ENCODE measurements at regions not wholly inside any gene's neighbourhood (a gene's known extent, or its start where the extent isn't known, plus 50 kb on each side); places are given as distances from the start of the nearest gene placed in this dataset.
A peak's percentile ranks its signal among the peaks of the same experiment; 100 is the strongest.
"Not testable (repeated sequence)": the region's sequence is repeated elsewhere in the genome, so short reads cannot be mapped to it uniquely, and the experiment has no call there.

DNA sequence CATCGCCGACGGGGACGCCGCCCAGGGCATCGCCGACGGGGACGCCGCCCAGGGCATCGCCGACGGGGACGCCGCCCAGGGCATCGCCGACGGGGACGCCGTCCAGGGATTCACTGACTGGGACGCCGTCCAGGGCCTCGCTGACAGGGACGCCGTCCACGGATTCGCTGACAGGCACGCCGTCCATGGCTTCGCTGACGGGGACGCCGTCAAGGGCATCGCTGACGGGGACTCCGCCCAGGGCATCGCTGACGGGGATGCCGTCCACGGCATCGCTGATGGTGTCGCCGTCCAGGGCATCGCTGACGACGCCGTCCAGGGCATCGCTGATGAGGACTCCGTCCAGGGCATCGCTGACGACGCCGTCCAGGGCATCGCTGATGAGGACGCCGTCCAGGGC is 947.2 kb downstream of the TUBA3C start:
- H3K27ac Mint-ChIP-seq (ENCODE audit: low read depth); ATAC-seq (replicated peaks; ENCODE audit: extremely low read depth, poor library complexity, severe bottlenecking); H3K9me3 Mint-ChIP-seq; H3K4me3 Mint-ChIP-seq; H3K4me1 Mint-ChIP-seq; DNase-seq (ENCODE audit: low spot score in 2 of 2); H3K27me3 Mint-ChIP-seq; H3K36me3 Mint-ChIP-seq (ENCODE audit: insufficient read depth): not testable (repeated sequence)

DNA sequence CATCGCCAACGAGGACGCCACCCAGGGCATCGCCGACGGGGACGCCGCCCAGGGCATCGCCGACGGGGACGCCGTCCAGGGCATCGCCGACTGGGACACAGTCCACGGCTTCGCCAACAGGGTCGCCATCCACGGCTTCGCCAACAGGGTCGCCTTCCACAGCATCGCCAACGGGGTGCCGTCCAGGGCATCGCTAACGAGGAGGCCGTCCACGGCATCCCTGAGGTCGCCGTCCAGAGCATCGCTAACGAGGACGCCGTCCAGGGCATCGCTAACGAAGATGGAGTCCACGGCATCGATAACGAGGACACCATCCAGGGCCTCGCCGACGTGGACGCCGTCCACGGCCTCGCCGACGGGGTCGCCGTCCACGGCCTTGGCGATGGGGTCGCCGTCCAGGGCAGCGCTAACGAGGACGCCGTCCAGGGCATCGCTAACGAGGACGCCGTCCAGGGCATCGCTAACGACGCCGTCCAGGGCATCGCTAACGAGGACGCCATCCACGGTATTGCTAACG is 947.8 kb downstream of the TUBA3C start:
- ATAC-seq (replicated peaks; ENCODE audit: extremely low read depth, poor library complexity, severe bottlenecking) (no peak), DNase-seq (ENCODE audit: low spot score in 2 of 2) (no peak)
- H3K27ac Mint-ChIP-seq (ENCODE audit: low read depth): no peak overlapping the region
- no peaks in the 10 kb centered on the region for H3K4me1 Mint-ChIP-seq
- H3K27me3 Mint-ChIP-seq: no peaks in the 10 kb centered on the region
- H3K36me3 Mint-ChIP-seq (ENCODE audit: insufficient read depth): no peaks in the 10 kb centered on the region
- no peaks in the 10 kb centered on the region for H3K9me3 Mint-ChIP-seq
- H3K4me3 Mint-ChIP-seq: no peak overlapping the region

DNA sequence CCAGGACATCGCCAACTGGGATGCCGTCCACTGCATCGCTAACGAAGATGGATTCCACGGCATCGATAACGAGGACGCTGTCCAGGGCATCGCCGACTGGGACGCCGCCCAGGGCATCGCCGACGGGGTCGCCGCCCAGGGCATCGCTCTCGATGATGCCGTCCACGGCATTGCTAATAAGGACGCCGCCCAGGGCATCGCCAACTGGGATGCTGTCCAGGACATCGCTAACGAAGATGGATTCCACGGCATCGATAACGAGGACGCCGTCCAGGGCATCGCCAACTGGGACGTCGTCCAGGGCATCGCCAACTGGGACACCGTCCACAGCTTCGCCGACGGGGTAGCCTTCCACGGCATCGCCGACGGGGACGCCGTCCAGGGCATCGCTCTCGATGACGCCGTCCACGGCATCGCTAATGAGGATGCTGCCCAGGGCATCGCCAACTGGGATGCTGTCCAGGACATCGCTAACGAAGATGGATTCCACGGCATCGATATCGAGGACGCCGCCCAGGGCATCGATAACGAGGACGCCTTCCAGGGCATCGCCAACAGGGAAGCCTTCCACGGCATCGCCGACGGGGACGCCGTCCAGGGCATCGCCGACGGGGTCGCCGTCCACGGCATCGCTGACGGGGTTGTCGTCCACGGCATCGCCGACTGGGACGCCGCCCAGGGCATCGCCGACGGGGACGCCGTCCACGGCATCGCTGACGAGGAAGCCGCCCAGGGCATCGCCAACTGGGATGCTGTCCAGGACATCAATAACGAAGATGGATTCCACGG is 948.4 kb downstream of the TUBA3C start:
- DNase-seq (ENCODE audit: low spot score in 2 of 2) (no peak), ATAC-seq (replicated peaks; ENCODE audit: extremely low read depth, poor library complexity, severe bottlenecking) (no peak)
- Mint-ChIP-seq H3K4me3 (no peak overlapping the region), H3K27ac (ENCODE audit: low read depth) (no peak overlapping the region), H3K4me1 (no peaks in the 10 kb centered on the region), H3K27me3 (no peaks in the 10 kb centered on the region), H3K36me3 (ENCODE audit: insufficient read depth) (no peaks in the 10 kb centered on the region), H3K9me3 (no peaks in the 10 kb centered on the region)

DNA sequence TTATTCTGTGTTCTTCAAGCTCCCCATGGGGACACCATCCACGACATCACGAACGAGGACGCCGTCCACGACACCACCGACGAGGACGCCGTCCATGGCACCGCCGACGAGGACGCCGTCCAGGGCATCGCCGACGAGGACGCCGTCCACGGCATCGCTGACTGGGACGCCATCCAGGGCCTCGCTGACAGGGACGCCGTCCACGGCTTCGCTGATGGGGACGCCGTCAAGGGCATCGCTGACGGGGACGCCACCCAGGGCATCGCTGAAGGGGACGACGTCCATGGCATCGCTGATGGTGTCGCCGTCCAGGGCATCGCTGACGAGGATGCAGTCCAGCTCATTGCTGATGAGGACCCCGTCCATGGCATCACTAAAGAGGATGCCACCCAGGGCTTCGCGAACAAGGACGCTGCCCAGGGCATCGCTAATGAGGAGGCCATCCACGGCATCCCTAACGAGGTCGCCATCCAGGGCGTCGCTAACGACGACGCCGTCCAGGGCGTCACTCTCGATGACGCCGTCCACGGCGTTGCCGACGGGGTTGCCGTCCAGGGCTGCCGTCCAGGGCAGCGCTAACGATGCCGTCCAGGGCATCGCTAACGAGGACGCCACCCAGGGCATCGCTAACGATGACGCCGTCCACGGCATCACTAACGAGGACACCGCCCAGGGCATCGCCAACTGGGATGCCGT is 949.2 kb downstream of the TUBA3C start:
- Mint-ChIP-seq H3K4me1 (no peaks in the 10 kb centered on the region), H3K36me3 (ENCODE audit: insufficient read depth) (no peaks in the 10 kb centered on the region), H3K27me3 (no peaks in the 10 kb centered on the region), H3K9me3 (no peaks in the 10 kb centered on the region), H3K27ac (ENCODE audit: low read depth) (no peak overlapping the region), H3K4me3 (no peak overlapping the region)
- DNase-seq (ENCODE audit: low spot score in 2 of 2) (no peak), ATAC-seq (replicated peaks; ENCODE audit: extremely low read depth, poor library complexity, severe bottlenecking) (no peak)

DNA sequence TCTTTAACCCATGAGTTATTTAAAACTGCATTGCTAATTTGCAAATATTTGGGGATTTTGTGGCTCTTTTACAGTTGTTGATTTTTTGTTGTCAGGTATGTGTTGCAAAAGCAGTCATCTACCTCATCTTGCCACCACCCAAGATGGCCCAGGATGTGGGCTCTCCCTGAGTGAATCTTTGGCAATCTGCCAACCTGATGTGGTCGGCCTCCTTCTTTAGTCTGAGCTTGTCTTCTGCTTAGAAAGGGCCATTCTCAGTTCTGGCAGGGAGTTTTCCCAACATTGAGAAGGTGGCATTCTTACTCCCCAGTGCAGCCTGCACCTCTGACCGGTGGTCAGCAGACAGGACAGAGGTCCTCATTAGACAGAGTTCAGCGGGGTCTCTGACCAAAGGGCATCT is 957.2 kb downstream of the TUBA3C start:
- H3K9me3 Mint-ChIP-seq; DNase-seq (ENCODE audit: low spot score in 2 of 2); H3K4me3 Mint-ChIP-seq; H3K27ac Mint-ChIP-seq (ENCODE audit: low read depth); ATAC-seq (replicated peaks; ENCODE audit: extremely low read depth, poor library complexity, severe bottlenecking); H3K4me1 Mint-ChIP-seq; H3K36me3 Mint-ChIP-seq (ENCODE audit: insufficient read depth); H3K27me3 Mint-ChIP-seq: not testable (repeated sequence)

DNA sequence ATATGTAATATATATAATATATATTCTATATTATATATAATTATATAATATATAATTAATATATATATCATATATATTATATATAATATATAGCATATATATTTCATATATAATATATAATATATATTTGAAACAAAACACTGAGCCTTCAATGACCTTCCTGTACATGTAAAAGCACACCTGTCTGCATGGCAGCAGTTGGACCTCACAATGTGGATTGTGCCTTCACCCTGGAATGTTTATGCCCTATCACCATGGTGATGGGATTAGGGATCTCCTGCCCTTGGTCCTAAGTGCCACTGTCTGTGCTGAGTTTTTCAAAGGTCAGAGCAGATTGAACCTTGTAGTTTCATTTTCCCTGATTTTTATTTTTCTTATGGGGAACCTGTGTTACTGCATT is 966.9 kb downstream of the TUBA3C start:
- H3K9me3 Mint-ChIP-seq: peaks cover 12% of the 10 kb centered on the region
- not testable (repeated sequence) for H3K4me1 Mint-ChIP-seq; H3K27me3 Mint-ChIP-seq; H3K4me3 Mint-ChIP-seq; H3K27ac Mint-ChIP-seq (ENCODE audit: low read depth); H3K36me3 Mint-ChIP-seq (ENCODE audit: insufficient read depth); ATAC-seq (replicated peaks; ENCODE audit: extremely low read depth, poor library complexity, severe bottlenecking); DNase-seq (ENCODE audit: low spot score in 2 of 2)

GRCh38 chr13:18213511-18213910 is 968.1 kb downstream of the TUBA3C start:
- not testable (repeated sequence) for H3K27me3 Mint-ChIP-seq; H3K4me1 Mint-ChIP-seq; DNase-seq (ENCODE audit: low spot score in 2 of 2); H3K4me3 Mint-ChIP-seq; H3K36me3 Mint-ChIP-seq (ENCODE audit: insufficient read depth); H3K27ac Mint-ChIP-seq (ENCODE audit: low read depth)
- ATAC-seq (replicated peaks; ENCODE audit: extremely low read depth, poor library complexity, severe bottlenecking): peak; percentile 15
- H3K9me3 Mint-ChIP-seq: peaks cover 12% of the 10 kb centered on the region

- peak; percentile 19 for ATAC-seq (replicated peaks; ENCODE audit: extremely low read depth, poor library complexity, severe bottlenecking)
- H3K36me3 Mint-ChIP-seq (ENCODE audit: insufficient read depth): no peaks in the 10 kb centered on the region
Measured at GRCh38 chr13:18212873-18213272, 968.8 kb downstream of the TUBA3C start.

GRCh38 chr13:18211752-18212560 is 969.7 kb downstream of the TUBA3C start:
- H3K4me1 Mint-ChIP-seq; H3K36me3 Mint-ChIP-seq (ENCODE audit: insufficient read depth); H3K27me3 Mint-ChIP-seq; H3K27ac Mint-ChIP-seq (ENCODE audit: low read depth); H3K4me3 Mint-ChIP-seq; DNase-seq (ENCODE audit: low spot score in 2 of 2): not testable (repeated sequence)
- ATAC-seq (replicated peaks; ENCODE audit: extremely low read depth, poor library complexity, severe bottlenecking): peak; percentile 80
- peaks cover 12% of the 10 kb centered on the region for H3K9me3 Mint-ChIP-seq

More at GRCh38 chr13:18212873-18213272, 968.8 kb downstream of the TUBA3C start:
- peaks cover 5% of the 10 kb centered on the region for H3K4me1 Mint-ChIP-seq
- H3K9me3 Mint-ChIP-seq: peaks cover 12% of the 10 kb centered on the region
- no peak for DNase-seq (ENCODE audit: low spot score in 2 of 2)
- no peak overlapping the region for H3K27ac Mint-ChIP-seq (ENCODE audit: low read depth)
- no peaks in the 10 kb centered on the region for H3K27me3 Mint-ChIP-seq
- no peak overlapping the region for H3K4me3 Mint-ChIP-seq

DNA sequence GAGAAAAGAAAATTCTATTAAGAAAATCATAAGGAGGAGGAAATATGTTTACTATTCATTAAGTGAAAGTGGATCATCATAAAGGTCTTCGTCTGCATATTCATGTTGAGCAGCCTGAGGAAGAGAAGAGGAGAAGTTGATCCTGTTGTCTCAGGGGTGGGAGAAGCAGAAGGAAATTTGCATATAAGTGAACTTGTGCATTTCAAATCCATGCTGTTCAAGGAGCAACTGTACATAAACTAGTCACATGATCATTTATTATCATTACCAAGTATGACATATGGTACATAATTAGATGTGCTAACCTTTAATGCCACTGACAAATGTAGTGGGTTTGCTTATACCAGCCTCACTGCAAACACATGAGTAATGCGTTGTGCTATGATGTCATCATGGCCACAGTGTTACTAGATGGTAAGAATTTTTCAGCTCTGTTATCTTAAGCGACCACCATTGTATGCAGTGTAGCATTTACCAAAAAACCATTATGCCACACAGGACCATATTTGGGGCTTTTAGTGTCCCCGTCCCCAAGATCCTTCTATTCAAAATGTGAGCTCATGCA is 976.9 kb downstream of the TUBA3C start:
- ATAC-seq (replicated peaks; ENCODE audit: extremely low read depth, poor library complexity, severe bottlenecking): peak; percentile 40
- H3K4me3 Mint-ChIP-seq; H3K4me1 Mint-ChIP-seq; H3K36me3 Mint-ChIP-seq (ENCODE audit: insufficient read depth); H3K27ac Mint-ChIP-seq (ENCODE audit: low read depth); DNase-seq (ENCODE audit: low spot score in 2 of 2); H3K27me3 Mint-ChIP-seq; H3K9me3 Mint-ChIP-seq: not testable (repeated sequence)

DNA sequence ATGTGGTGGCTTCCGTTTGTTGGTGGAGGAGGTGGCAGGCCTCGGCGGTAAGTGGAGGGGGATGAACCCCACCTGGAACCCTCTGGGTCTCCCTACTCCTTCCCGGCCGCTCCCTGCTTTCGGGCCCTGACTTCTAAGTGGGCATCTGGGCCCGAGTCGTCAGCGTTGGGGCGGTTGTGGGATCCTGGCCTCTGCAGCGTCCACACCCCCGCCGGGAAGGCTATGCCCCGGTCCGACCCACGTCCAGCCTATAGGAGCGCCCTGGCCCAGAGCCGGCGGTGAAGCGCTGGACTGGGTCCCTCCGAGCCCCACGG is 986.3 kb downstream of the TUBA3C start:
- not testable (repeated sequence) for H3K9me3 Mint-ChIP-seq; H3K4me1 Mint-ChIP-seq; DNase-seq (ENCODE audit: low spot score in 2 of 2); ATAC-seq (replicated peaks; ENCODE audit: extremely low read depth, poor library complexity, severe bottlenecking); H3K27me3 Mint-ChIP-seq; H3K36me3 Mint-ChIP-seq (ENCODE audit: insufficient read depth); H3K4me3 Mint-ChIP-seq; H3K27ac Mint-ChIP-seq (ENCODE audit: low read depth)

GRCh38 chr13:18194631-18195364 is 986.8 kb downstream of the TUBA3C start:
- not testable (repeated sequence) for ATAC-seq (replicated peaks; ENCODE audit: extremely low read depth, poor library complexity, severe bottlenecking); H3K4me1 Mint-ChIP-seq; H3K36me3 Mint-ChIP-seq (ENCODE audit: insufficient read depth); H3K9me3 Mint-ChIP-seq; H3K27me3 Mint-ChIP-seq; H3K4me3 Mint-ChIP-seq; H3K27ac Mint-ChIP-seq (ENCODE audit: low read depth); DNase-seq (ENCODE audit: low spot score in 2 of 2)
